HepG2 (cell line): ENCODE measurements at regions not wholly inside any gene's neighbourhood (a gene's known extent, or its start where the extent isn't known, plus 50 kb on each side); places are given as distances from the start of the nearest gene placed in this dataset.

Experiments used
- ATAC-seq: fragments of 200-7000 bp; cut with Tn5 transposase; 3 replicates; pipeline ENCODE4 v1.9.1; 2020; ENCODE audit warnings: mild to moderate bottlenecking, moderate library complexity
- BruUV-seq: library from RNA; stranded (reverse); fragments of 400-500 nt; replicated peaks from 2 replicates; lab custom pipeline; 2021; lab: Mats Ljungman, UMichigan
- CTCF ChIA-PET: fragments of 300-600 bp; formaldehyde crosslinking; extraction: SDS; loops from one replicate; lab custom pipeline; 2021; ENCODE audit warnings: low total read pairs, inconsistent platforms, low intra/inter-chr PET ratio; lab: Yijun Ruan, JAX
- POLR2A ChIA-PET: fragments of 350-600 bp; sonication (Branson Sonifier 250); formaldehyde crosslinking; loops from one replicate; lab custom pipeline; 2020; ENCODE audit warnings: antibody characterized with exemption, inconsistent platforms; lab: Yijun Ruan, JAX
- DNase-seq: peaks from one replicate; pipeline ENCODE4 v3.0.0-alpha.2; 2015; ENCODE audit warnings: low spot score
- FAIRE-seq: peaks from 3 replicates; lab custom pipeline; 2011; peaks lifted over from hg19 to GRCh38; lab: Jason Lieb, UNC
- H2AFZ ChIP-seq: one replicate; pipeline ENCODE4 v1.6.1; 2011; ENCODE audit warnings: low read length, inconsistent platforms
- H3K27ac ChIP-seq: fragments of 300-600 bp; 3 replicates; pipeline ENCODE4 v1.8.0; 2011; ENCODE audit warnings: mixed run types, mild to moderate bottlenecking, mixed read lengths, low read length, inconsistent platforms; ENCODE audit not compliant: insufficient read depth; ENCODE audit errors: extremely low read length
- H3K27me3 ChIP-seq, 2 experiments: fragments of 200-600 bp in 1 of 2; 2 replicates in 1 of 2; 3 replicates in 1 of 2; pipeline versions ENCODE4 v1.6.0 to v1.8.0; 2011; ENCODE audit warnings: low read length in 2 of 2, mild to moderate bottlenecking in 2 of 2, moderate library complexity in 2 of 2, inconsistent platforms in 1 of 2; ENCODE audit not compliant: insufficient read depth in 2 of 2, control insufficient read depth in 1 of 2
- H3K36me3 ChIP-seq, 2 experiments: fragments of 200-600 bp in 1 of 2; replicated peaks in 1 of 2; 2 replicates in 1 of 2; 3 replicates in 1 of 2; pipeline versions ENCODE4 v1.5.1 to v1.8.0; 2011; ENCODE audit warnings: low read length in 2 of 2, inconsistent platforms in 1 of 2; ENCODE audit not compliant: insufficient read depth in 2 of 2, control insufficient read depth in 1 of 2
- H3K4me1 ChIP-seq: 2 replicates; pipeline ENCODE4 v1.5.1; 2012; ENCODE audit warnings: low read length, inconsistent platforms; ENCODE audit not compliant: insufficient read depth
- H3K4me2 ChIP-seq: 2 replicates; pipeline ENCODE4 v1.6.0; 2011; ENCODE audit warnings: low read depth, low read length, inconsistent platforms
- H3K4me3 ChIP-seq, 3 experiments: fragments of 200-600 bp in 1 of 3; sonication (generic), shearing (Covaris generic) in 1 of 3; replicated peaks in 1 of 3; 2 replicates each; pipeline ENCODE4 v1.5.1; 2011 to 2016; ENCODE audit warnings: low read length in 3 of 3, inconsistent platforms in 2 of 3, low read depth in 2 of 3, mild to moderate bottlenecking in 2 of 3, control low read depth in 1 of 3, mixed read lengths in 1 of 3; ENCODE audit not compliant: insufficient read depth in 1 of 3
- H3K79me2 ChIP-seq: one replicate; pipeline ENCODE4 v1.6.1; 2011; ENCODE audit warnings: low read length, inconsistent platforms; ENCODE audit not compliant: insufficient read depth
- H3K9ac ChIP-seq: 2 replicates; pipeline ENCODE4 v1.6.0; 2011; ENCODE audit warnings: mild to moderate bottlenecking, low read depth, low read length, inconsistent platforms; ENCODE audit not compliant: insufficient read depth
- H3K9me3 ChIP-seq: 2 replicates; pipeline ENCODE4 v1.5.1; 2012; ENCODE audit warnings: mild to moderate bottlenecking, low read length
- H4K20me1 ChIP-seq: 2 replicates; pipeline ENCODE4 v1.6.0; 2011; ENCODE audit warnings: inconsistent platforms, mild to moderate bottlenecking, low read length, moderate library complexity; ENCODE audit not compliant: insufficient read depth
- AGO2 ChIP-seq: fragments of 200-400 bp; formaldehyde crosslinking; optimal IDR thresholded peaks from 2 replicates; pipeline ENCODE3; 2017; ENCODE audit warnings: mild to moderate bottlenecking, low read depth, low read length, moderate library complexity
- BRD4 ChIP-seq: sonication (generic); formaldehyde crosslinking; IDR thresholded peaks from 2 replicates; pipeline ENCODE4 v1.4.0; 2020; ENCODE audit warnings: missing genetic modification reagents
- CBX2 ChIP-seq, 2 experiments: fragments of 200-600 bp in 1 of 2; sonication (generic); formaldehyde crosslinking in 1 of 2; IDR thresholded peaks; 2 replicates each; pipeline versions ENCODE4 v1.7.0 to v1.8.1; 2018 to 2022; ENCODE audit warnings: low read depth in 2 of 2, low read length in 1 of 2, mild to moderate bottlenecking in 1 of 2, missing genetic modification reagents in 1 of 2
- CENPX ChIP-seq: sonication (generic); formaldehyde crosslinking; IDR thresholded peaks from 2 replicates; pipeline ENCODE4 v1.9.0; 2021; ENCODE audit warnings: mild to moderate bottlenecking, missing genetic modification reagents, moderate library complexity
- ELF4 ChIP-seq: sonication (generic); formaldehyde crosslinking; IDR thresholded peaks from 2 replicates; pipeline ENCODE4 v1.5.0; 2020; ENCODE audit warnings: missing genetic modification reagents, mild to moderate bottlenecking, moderate library complexity, borderline replicate concordance
- KMT2B ChIP-seq: IDR thresholded peaks from 2 replicates; pipeline ENCODE4 v1.6.1; 2016; ENCODE audit warnings: missing genetic modification reagents, missing compliant biosample characterization
- MED13 ChIP-seq: sonication (generic); formaldehyde crosslinking; IDR thresholded peaks from 2 replicates; pipeline ENCODE4 v1.5.0; 2020; ENCODE audit warnings: missing genetic modification reagents
- NR2F6 ChIP-seq, 2 experiments: IDR thresholded peaks; 2 replicates each; pipeline ENCODE4 v1.6.1; 2016; ENCODE audit warnings: antibody characterized with exemption in 1 of 2, mild to moderate bottlenecking in 1 of 2
- SIN3A ChIP-seq: IDR thresholded peaks from 2 replicates; pipeline ENCODE4 v1.6.1; 2011; ENCODE audit warnings: low read depth, mild to moderate bottlenecking, control low read depth, low read length, borderline replicate concordance
- TEAD2 ChIP-seq: sonication (generic); formaldehyde crosslinking; IDR thresholded peaks from 2 replicates; pipeline ENCODE4 v1.9.0; 2021; ENCODE audit warnings: missing genetic modification reagents
- ZNF101 ChIP-seq: sonication (generic); formaldehyde crosslinking; IDR thresholded peaks from 2 replicates; pipeline ENCODE4 v1.4.0; 2020; ENCODE audit warnings: mild to moderate bottlenecking, low read depth, missing genetic modification reagents, borderline replicate concordance
- WGBS: methylation state at CpG from one replicate; pipeline ENCODE4 v1.1.6; 2017; ENCODE audit warnings: low lambda C conversion rate; 5-methylcytosine and 5-hydroxymethylcytosine counted together
- in situ Hi-C: cut with HindIII; loops from 2 replicates; pipeline ENCODE4 v1.10.0; 2017; ENCODE audit warnings: low pct_unique_long_range_greater_than_20kb; ENCODE audit not compliant: extremely low pct_ligation_motif_present
- intact Hi-C: fragments of 100-400 bp; cut with micrococcal nuclease; formaldehyde crosslinking; loops from one replicate; pipeline ENCODE4 v1.10.0; 2022; ENCODE audit not compliant: unreplicated experiment
- TF ChIP-seq, protein P1 (sequence below): fragments of 450-650 bp; IDR thresholded peaks from 2 replicates; pipeline ENCODE4 v1.6.1; 2017; ENCODE audit warnings: mild to moderate bottlenecking

DNA sequence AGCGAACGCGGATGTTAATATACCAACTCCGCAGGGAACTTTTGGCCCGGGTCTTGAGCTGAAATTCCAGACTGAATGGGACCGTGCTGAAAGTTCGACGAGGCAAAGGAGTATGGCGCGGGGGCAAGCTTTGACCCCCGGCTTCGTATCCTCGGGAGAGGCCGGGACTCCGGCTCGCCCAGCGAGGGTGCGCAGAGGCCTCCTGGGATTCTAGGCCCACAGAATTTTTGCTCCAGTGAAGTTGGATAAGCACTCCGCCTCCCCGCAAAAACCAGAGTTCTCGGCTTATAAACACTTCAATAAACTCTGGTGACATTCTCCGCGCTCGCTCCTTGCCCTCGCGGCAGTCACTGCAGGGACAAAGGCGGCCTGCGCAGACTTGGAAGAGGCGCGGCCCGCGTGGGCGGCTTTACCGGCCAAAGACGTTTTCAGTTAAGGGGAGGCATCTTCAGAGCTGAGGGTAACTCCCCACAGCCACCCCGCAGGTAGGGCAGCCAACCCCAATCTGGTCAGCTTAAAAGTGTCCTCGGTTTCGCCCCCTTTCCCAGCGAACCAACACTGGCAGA lies 112.6 kb downstream of the KCNRG start:
- 93% methylated on average over 29 of the region's 39 CpGs for whole genome bisulfite sequencing
- ChIA-PET POLR2A (interaction anchor here (5.7 kb wide), 1 partner anchor 46 kb away, joined by 74 read pairs; no protein-coding TSS in a partner anchor), CTCF (no interaction called here)

DNA sequence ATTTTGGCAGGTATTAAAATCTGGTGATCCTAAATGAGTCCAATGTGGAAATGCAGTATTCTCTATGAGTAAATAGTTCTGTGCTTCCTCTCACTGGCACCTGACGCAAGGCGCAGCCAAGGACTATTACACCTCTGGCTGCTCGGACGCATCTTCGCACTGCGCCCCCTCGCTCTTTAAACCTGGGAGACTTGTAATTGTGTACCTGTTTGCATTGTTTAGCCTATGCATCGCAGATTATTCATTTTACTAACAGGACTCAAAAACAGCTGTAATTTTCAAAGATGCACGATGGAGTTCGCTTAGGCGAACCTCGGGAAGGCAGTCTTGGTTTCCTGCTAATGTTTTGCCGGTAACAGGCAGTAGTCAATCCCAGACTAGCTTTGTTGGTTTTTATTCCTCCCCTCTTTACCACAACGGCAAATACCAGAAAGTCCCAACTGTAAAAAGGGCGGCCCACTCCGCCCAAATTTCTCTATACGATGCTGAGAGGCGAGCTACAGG lies 113.2 kb downstream of the KCNRG start:
- H3K4me2 ChIP-seq = no peak overlapping the region
- 88% methylated on average over 18 of the region's 18 CpGs for WGBS
- no peak for TF ChIP-seq TEAD2 (CRISPR knock-in tag)
- TF ChIP-seq MED13 = no peak
- no peak for TF ChIP-seq SIN3A
- TF ChIP-seq NR2F6 (IDR thresholded peaks at IDR 0.05) = no peak
- no peak for TF ChIP-seq NR2F6 (CRISPR knock-in tag; IDR thresholded peaks at IDR 0.05)
- TF ChIP-seq KMT2B = no peak
- no peak for TF ChIP-seq CBX2 (IDR thresholded peaks at IDR 0.05; ENCODE audit: low read depth, low read length)
- TF ChIP-seq CBX2 (CRISPR knock-in tag; IDR thresholded peaks at IDR 0.05; ENCODE audit: low read depth) = no peak
- TF ChIP-seq CENPX (CRISPR knock-in tag) = no peak
- no peak for TF ChIP-seq ZNF101 (CRISPR knock-in tag)
- TF ChIP-seq, protein P1, sequence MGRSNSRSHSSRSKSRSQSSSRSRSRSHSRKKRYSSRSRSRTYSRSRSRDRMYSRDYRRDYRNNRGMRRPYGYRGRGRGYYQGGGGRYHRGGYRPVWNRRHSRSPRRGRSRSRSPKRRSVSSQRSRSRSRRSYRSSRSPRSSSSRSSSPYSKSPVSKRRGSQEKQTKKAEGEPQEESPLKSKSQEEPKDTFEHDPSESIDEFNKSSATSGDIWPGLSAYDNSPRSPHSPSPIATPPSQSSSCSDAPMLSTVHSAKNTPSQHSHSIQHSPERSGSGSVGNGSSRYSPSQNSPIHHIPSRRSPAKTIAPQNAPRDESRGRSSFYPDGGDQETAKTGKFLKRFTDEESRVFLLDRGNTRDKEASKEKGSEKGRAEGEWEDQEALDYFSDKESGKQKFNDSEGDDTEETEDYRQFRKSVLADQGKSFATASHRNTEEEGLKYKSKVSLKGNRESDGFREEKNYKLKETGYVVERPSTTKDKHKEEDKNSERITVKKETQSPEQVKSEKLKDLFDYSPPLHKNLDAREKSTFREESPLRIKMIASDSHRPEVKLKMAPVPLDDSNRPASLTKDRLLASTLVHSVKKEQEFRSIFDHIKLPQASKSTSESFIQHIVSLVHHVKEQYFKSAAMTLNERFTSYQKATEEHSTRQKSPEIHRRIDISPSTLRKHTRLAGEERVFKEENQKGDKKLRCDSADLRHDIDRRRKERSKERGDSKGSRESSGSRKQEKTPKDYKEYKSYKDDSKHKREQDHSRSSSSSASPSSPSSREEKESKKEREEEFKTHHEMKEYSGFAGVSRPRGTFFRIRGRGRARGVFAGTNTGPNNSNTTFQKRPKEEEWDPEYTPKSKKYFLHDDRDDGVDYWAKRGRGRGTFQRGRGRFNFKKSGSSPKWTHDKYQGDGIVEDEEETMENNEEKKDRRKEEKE = no peak
- no peaks in the 10 kb centered on the region for H3K9me3 ChIP-seq
- peaks cover under 1% of the 10 kb centered on the region for H3K79me2 ChIP-seq
- H3K9ac ChIP-seq = no peak overlapping the region
- no peak overlapping the region for H3K27ac ChIP-seq
- ChIA-PET POLR2A (interaction anchor here (5.7 kb wide), 1 partner anchor 47 kb away, joined by 74 read pairs; no protein-coding TSS in a partner anchor), CTCF (no interaction called here)
- H3K36me3 ChIP-seq = no peaks in the 10 kb centered on the region
- H3K4me3 ChIP-seq = no peak overlapping the region
- peaks cover 3 to 30% of the 10 kb centered on the region in 2 experiments; a peak in 4 of 5 replicates for H3K27me3 ChIP-seq
- BruUV-seq = no TSS peak
- FAIRE-seq = no peak
- in situ Hi-C loops (no loop called here), intact Hi-C loops (loop anchor here (10.0 kb wide), 1 partner anchor 56 kb away; no protein-coding TSS in a partner anchor)
- H3K4me1 ChIP-seq = peaks cover 38% of the 10 kb centered on the region
- no peaks in the 10 kb centered on the region for H4K20me1 ChIP-seq
- no peak overlapping the region for H2AFZ ChIP-seq
- no peak for ATAC-seq
- no peak for DNase-seq

More for the DNA sequence above, 112.6 kb downstream of the KCNRG start:
- intact Hi-C loops = loop anchor here (10.0 kb wide), 1 partner anchor 57 kb away; no protein-coding TSS in a partner anchor
- no peaks in the 10 kb centered on the region for H3K9me3 ChIP-seq
- H2AFZ ChIP-seq = no peak overlapping the region
- H3K36me3 ChIP-seq = no peaks in the 10 kb centered on the region
- ATAC-seq (no peak), DNase-seq (no peak), FAIRE-seq (no peak)
- peak; percentile 1 for TF ChIP-seq AGO2
- no peak for TF ChIP-seq BRD4 (CRISPR knock-in tag)
- TF ChIP-seq ELF4 = no peak
- H4K20me1 ChIP-seq = no peaks in the 10 kb centered on the region
- H3K27me3 ChIP-seq = peaks cover 3 to 30% of the 10 kb centered on the region in 2 experiments; a peak in 3 of 5 replicates
- H3K79me2 ChIP-seq = peaks cover 8% of the 10 kb centered on the region
- no peak overlapping the region for H3K27ac ChIP-seq
- in situ Hi-C loops = no loop called here
- peaks cover 44% of the 10 kb centered on the region for H3K4me1 ChIP-seq
- H3K4me2 ChIP-seq = no peak overlapping the region
- no peak overlapping the region for H3K4me3 ChIP-seq
- no TSS peak for BruUV-seq
- H3K9ac ChIP-seq = no peak overlapping the region
